GM18505 (cell line): ENCODE measurements at regions not wholly inside any gene's neighbourhood (a gene's known extent, or its start where the extent isn't known, plus 50 kb on each side); places are given as distances from the start of the nearest gene placed in this dataset.
A peak's percentile ranks its signal among the peaks of the same experiment; 100 is the strongest.

Experiments used
- ATAC-seq: cut with Tn5 transposase; IDR thresholded peaks from one replicate; pipeline ENCODE4 v1.9.1; 2021; ENCODE audit not compliant: unreplicated experiment
- POLR2A ChIP-seq: IDR thresholded peaks from 4 replicates; pipeline ENCODE4 v1.6.1; 2011; ENCODE audit warnings: borderline replicate concordance; ENCODE audit not compliant: insufficient read depth, insufficient read length; ENCODE audit errors: extremely low read depth

DNA sequence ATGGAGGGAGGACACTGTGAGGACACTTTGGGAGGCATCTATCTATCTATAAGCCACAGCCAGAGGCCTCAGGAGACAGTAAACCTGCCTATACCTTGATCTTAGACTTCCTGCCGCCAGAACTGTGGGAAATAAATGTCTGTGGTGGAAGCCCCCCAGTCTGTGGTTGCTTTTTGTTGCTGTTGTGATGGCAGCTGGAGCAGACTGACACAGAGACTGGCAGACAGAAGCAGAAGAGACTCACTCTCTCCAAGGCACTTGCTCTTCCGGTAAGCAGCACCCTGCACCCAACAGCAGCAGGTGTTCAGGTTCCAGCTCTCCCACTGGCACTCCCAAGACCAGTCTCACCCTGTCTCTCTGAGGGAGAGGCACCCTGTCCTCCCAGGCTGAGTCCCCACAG is 297.6 kb downstream of the TTLL7 start:
- no peak for ATAC-seq
- no peak for TF ChIP-seq POLR2A

- no peak for ATAC-seq
- TF ChIP-seq POLR2A: no peak
Measured at GRCh38 chr1:83698644-83699043, 300.3 kb downstream of the TTLL7 start.

GRCh38 chr1:83697961-83698360 is 301.0 kb downstream of the TTLL7 start:
- TF ChIP-seq POLR2A: no peak
- no peak for ATAC-seq

GRCh38 chr1:83697220-83697619 is 301.7 kb downstream of the TTLL7 start:
- ATAC-seq: no peak
- TF ChIP-seq POLR2A: no peak

GRCh38 chr1:83694449-83694848 is 304.5 kb downstream of the TTLL7 start:
- ATAC-seq: no peak
- no peak for TF ChIP-seq POLR2A

GRCh38 chr1:83693427-83694126 is 305.4 kb downstream of the TTLL7 start:
- ATAC-seq: no peak
- no peak for TF ChIP-seq POLR2A

DNA sequence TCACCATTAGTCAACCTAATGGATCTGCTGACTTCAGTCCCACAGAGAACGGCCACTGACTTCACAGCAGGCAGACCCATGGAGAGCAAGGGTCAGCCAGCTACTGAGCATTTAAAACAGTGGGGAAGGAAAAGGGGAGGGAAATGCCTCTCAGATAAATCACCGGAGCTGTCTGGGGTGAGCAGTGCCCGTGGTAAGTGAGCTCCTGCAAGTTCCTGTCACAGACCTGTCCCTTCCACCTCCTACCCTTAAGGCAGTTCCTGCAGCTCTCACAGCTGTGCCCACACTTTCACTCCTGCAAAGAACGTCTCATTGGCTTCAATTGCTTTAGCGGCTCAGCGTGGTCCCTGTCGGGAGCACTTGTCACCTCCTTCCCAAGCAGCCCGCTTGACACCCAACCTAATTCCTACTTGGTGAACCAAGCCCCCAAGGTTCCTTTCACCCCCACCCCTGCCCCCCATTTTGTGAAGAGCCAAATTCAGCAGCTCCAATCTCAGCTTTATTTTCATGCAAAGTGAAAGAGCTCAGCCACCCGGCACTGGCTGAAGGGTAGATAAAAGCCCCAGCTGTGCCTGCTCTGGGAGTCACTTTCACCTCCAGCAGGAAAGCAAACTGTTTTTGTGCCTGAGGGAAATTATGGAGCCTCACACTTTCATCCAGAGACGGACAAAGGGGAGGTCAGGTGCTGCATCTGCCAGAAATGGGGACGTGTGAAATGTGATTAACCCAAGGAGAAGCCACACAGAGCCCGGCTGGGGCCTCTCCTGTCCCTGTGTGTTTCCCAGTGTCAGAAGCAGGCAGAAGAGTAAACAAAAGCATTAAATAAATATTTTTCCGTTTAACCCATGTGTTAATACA is 306.2 kb downstream of the TTLL7 start:
- TF ChIP-seq POLR2A: no peak
- peak; percentile 68 for ATAC-seq

GRCh38 chr1:83691953-83692500 is 306.9 kb downstream of the TTLL7 start:
- ATAC-seq: no peak
- no peak for TF ChIP-seq POLR2A

DNA sequence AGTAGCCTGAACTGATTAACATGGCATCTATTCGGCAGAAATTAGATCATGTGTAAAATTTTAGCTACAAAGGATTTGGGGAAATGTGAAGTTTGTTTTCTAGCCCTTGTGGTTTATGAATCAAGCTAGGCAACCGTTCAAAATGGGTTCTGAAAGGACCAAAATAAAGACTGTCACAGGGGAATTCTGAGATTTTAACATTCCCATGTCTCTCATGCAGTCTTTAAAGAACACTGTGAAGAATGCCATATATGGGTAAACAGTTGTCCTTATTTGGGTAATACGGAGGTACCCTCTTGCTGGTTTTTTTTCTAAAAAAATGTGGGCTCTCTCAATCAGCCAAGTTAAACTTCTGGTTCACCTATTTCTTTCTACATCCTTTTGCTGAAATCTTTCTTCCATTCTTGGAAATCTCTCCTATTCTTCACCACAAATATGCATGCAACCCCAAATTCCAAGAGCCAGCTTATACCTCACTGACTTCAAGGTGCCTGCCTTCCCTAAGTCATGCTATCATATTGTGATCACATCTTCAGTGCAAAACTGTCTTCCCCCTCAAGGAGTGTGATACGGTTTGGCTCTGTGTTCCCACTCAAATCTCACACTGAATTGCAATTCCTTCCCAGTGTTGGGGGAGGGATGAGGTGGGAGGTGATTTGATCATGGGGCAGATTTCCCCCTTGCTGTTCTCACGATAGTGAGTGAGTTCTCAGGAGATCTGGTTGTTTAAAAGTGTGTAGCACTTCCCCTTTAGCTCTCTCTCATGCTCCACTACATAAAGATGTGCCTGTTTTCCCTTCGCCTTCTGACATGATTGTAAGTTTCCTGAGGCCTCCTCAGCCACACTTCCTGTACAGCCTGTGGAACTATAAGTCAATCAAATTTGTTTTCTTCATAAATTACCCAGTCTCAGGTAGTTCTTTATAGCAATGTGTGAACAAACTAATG is 308.7 kb downstream of the TTLL7 start:
- ATAC-seq: no peak
- TF ChIP-seq POLR2A: no peak

GRCh38 chr1:83682132-83682531 is 316.8 kb downstream of the TTLL7 start:
- ATAC-seq: no peak
- TF ChIP-seq POLR2A: no peak

- ATAC-seq: no peak
- TF ChIP-seq POLR2A: no peak
Measured at GRCh38 chr1:83676106-83676505, 322.8 kb downstream of the TTLL7 start.

- no peak for ATAC-seq
- no peak for TF ChIP-seq POLR2A
Measured at GRCh38 chr1:83673312-83673711, 325.6 kb downstream of the TTLL7 start.

DNA sequence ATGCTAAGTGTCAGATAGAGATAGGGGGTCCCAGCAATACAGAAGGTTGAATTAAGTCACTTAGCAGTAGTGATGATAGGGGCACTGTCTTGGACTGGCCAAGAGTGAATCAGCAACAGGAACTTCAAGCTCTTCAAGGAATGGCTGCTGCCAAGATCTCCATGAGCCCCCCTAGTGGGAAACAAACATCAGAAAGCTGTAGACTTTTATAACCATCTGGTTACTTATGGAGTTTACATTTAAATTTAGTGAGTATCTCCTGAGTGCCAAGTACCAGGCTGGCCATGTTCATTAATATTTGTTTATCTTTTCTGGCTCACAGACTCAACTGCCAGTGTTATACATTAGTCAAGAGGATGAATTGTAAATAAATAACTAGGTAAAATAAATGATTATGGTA is 327.3 kb downstream of the TTLL7 start:
- ATAC-seq: no peak
- TF ChIP-seq POLR2A: no peak

DNA sequence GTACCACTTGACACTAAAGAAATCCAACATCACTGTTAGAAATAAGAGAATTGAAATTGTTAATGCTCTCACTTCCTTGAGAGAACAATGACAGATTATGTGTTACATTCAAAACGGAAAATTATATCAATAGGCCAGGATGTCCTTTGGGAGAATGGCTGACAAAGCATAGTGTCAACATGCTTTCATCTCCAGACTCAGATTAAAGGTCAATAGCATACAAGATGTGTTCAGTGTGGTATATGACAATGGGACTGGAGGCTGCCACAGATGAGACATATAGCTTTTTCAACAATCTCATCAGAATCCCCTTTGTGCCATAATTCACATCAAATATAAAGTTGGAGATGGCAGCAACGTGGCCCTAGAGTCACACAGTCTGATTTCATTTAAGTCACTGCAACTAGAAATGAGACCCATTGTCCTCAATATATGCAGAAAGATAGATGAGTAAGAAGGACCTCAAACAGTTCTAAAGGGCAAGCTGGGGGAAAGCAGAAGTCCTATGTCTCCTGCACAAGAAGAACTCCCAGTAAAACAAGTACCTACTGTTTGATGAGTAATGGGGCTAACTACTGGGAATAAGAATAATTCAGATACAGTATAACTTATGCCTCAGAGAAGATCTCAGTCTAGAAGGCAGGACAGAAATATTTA is 327.9 kb downstream of the TTLL7 start:
- no peak for ATAC-seq

More for the DNA sequence above, 327.9 kb downstream of the TTLL7 start:
- TF ChIP-seq POLR2A: no peak
